HG02981 (cell line): ENCODE measurements at regions not wholly inside any gene's neighbourhood (a gene's known extent, or its start where the extent isn't known, plus 50 kb on each side); places are given as distances from the start of the nearest gene placed in this dataset.

ENCODE experiments used
- ATAC-seq: cut with Tn5 transposase; IDR thresholded peaks from one replicate; pipeline ENCODE4 v1.9.1; 2021; ENCODE audit warnings: mild to moderate bottlenecking, moderate library complexity; ENCODE audit not compliant: unreplicated experiment

DNA sequence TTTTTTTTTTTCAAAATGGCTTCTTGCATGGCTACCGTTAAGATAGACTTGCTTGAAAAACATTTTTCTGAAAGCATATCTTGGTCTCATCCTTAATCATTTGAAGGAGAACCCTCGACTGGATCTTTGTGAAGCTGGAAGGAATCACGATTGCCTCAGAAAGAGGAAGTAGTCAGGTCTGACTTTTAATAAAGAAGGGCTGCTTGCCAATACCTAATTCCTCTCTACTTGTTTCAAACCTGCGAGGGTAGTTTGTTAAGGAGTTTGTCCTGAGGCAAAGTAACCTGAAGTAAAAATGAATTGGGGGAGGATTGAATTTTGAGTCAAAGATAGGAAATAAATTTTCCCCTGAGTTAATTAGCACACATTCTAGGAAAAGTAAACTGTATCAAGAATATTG is 288.1 kb upstream of the MAP3K7 start:
- no peak for ATAC-seq

- ATAC-seq, result no peak
Observed at GRCh38 chr6:90872981-90873380, 286.1 kb upstream of the MAP3K7 start.

GRCh38 chr6:90870561-90870960 is 283.7 kb upstream of the MAP3K7 start:
- ATAC-seq, result no peak

GRCh38 chr6:90868656-90869055 is 281.8 kb upstream of the MAP3K7 start:
- no peak for ATAC-seq

GRCh38 chr6:90868256-90868655 is 281.4 kb upstream of the MAP3K7 start:
- no peak for ATAC-seq

DNA sequence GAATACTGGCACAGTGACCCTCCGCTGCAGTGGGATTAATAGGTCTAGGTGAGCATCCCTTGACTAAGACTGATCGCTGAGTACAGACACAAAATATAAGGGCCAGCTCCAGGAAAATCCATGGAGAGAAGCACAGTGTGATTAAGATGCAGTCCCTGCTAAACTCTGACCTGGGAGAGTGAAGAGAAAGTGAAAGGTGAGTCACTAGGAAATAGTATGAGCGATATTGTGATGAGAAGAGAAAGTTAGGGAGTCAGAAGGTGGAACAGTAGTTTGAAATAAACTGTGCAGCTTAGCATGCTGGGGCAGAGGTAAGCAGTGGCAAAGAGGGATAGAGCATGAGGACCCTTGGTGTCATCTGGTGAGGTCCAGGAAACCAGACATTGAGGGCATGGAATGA is 278.6 kb upstream of the MAP3K7 start:
- no peak for ATAC-seq

DNA sequence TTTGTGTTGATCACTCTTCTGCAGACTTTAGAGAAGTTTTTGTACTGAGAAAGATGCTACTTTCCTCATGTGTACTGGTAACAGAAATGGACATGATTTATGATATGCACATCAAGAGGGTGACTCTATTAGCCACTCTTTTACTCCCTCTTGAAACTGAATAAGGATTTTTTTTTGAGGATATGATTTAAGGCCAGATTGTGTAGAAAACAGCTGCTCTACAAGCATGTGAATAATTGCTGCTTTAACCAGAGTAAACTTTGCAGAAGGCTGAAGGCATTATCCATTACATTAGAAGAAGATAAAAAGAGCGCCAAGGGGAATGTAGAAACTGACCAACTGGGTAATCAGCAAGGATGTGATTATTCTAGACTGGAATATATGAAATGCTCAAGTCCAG is 276.2 kb upstream of the MAP3K7 start:
- ATAC-seq, result no peak

GRCh38 chr6:90860822-90861601 is 274.1 kb upstream of the MAP3K7 start:
- ATAC-seq, result no peak

DNA sequence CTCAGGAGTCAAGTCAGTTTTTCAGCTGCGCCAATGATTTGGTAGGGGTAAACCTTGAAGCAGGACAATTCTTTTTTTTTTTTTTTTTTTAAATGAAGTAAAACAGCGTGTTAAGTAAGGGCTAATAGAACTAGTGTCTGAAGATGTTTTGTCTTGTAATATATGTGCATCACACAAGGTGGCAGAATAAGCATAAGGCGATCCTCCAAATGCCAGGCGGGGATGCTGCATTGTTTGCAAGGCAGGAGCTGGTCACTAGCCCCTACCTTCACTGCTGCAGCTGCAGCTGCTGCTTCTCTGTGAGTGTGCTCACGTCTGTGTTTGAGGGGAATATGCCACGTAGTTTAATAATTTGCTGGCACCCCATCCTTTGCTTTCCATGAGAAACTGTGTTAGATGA is 272.7 kb upstream of the MAP3K7 start:
- no peak for ATAC-seq

DNA sequence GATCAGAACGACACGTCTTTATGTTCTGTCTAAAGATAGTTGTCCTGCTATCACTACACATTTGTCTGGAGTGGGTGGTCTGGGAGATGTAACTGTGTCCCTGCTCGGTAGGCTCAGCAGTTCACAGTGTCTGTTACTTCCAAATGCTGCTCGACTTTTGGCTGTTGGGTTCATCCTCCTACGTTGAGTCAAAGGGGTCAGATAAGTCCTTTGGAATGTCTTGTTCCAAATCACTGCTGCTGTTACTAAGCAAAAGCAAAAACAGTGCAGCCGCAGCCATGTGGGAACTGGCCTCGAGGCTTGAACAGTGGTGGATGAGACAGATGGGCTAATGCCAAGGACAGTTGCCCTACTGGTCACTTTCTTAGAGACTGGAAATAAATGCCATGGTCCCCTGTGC is 272.2 kb upstream of the MAP3K7 start:
- ATAC-seq, result no peak

DNA sequence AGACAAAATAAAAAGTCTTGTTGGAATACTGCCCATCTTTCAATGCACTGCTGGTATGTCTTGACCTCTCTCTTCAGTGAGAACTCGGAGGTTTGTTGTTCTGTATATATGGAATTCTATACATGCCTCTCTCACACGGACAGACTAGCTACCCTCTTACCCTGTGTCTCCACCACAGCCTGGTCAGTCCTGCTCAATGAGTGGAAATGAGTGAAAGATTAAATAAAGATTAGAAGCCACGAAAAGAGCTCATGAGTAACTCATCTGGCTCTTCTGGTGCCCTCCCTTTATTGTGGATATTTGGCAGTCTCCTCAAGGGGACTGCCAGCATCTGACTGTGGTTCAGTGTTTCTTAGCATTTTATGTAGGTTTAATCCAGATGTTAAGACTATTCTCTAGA is 262.8 kb upstream of the MAP3K7 start:
- no peak for ATAC-seq

GRCh38 chr6:90846824-90847223 is 260.0 kb upstream of the MAP3K7 start:
- ATAC-seq, result no peak

GRCh38 chr6:90835596-90836212 is 248.8 kb upstream of the MAP3K7 start:
- no peak for ATAC-seq

DNA sequence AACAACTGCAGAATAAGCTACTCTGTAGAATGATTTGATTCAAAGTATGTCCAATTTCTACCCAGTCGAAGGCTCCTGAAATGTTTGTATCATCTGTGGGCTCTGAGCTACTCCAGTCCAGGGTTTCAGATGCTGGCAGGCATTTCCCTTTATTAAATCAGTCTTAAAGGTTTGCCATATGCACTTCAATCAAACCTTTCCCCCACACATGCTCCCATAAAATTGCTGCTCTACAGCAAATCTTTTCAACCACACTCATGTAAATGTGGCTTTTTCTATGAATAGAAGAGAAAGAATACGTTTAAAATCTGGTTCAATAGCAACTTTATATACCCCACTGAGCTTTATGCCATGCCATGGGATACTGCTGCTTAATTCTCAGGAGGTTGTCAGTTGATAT is 242.4 kb upstream of the MAP3K7 start:
- no peak for ATAC-seq

- ATAC-seq, result no peak
Observed at GRCh38 chr6:90820436-90820835, 233.6 kb upstream of the MAP3K7 start.

DNA sequence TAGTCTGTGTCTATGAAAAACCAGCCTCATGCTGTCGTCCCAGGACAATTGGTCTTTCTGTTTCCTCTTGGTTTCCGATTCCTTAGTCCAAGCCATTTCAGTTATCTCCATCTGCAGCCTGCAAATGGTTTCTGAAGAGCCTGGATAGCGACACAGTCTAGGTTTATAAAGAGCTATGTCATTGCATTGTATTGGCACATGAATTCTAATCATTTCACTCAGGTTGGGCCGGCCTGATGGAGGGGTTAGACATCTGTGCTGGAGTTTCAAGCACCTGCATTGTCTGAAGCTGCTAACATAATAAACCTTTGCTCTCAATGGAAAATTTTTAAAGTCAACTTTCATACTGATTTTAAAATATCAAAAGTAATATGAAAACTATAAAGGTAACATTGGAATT is 232.6 kb upstream of the MAP3K7 start:
- ATAC-seq, result no peak

- no peak for ATAC-seq
Observed at GRCh38 chr6:90818163-90818562, 231.3 kb upstream of the MAP3K7 start.

- ATAC-seq, result no peak
Observed at GRCh38 chr6:90816764-90817163, 229.9 kb upstream of the MAP3K7 start.

GRCh38 chr6:90811596-90812226 is 224.8 kb upstream of the MAP3K7 start:
- no peak for ATAC-seq

DNA sequence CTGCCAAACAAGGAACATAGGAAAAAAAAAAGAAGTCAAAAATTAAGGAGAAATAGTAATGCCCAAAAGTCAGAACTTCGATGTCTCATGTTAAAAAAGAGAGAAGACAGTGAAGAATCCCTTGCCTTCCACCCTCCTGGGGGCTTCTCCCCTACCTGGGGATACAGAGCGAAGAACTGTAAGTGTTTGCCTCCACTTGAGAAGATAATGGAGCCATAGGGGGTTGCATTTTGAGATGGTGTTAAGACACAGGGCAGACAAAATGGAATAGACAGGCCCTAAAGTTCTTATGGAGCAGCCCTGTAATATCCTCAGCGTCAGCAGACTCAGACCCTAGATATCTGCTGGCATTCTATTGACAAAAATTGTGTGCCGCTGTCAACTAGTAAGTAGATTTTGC is 222.2 kb upstream of the MAP3K7 start:
- no peak for ATAC-seq

DNA sequence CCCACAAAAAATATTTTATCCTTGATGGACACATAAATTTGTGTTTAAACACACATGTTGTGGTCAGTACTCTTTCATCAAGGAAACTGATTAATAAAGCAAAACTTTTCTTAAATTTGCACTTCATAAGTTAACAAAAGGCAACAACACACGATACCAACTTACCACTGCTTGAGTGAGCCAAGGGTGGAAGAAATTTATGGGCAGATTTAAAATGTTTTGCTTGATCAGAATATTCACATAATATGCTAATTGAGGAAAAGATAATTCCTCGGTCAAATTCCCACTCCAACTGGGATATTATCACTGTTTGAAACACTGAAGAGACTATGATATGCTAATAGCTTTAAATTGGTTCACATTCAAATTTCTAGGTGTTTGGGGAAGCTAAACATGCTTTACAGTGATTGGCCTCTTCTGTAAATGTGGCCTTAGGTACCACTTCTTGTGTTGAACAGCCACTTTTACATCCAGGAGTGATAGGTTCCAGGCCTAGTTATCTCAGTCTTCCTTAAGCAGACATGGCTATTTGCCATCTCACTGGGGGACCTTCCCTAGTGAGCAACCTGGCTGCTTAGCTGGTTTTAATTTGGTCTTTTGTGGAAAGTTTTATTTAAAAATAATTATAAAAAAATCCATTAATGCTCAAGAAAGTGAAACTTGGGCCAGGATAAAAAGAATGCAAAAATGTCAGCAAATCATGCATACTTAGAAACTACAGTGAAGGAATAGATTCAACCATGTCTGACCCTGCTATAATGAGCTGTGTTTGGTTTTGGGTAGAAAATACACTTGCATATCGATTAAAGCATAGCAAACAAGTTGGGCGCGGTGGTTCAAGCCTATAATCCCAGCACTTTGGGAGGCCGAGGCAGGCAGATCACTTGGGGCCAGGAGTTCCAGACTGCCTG is 221.2 kb upstream of the MAP3K7 start:
- no peak for ATAC-seq
